Tibial nerve (tissue), 4 donors: ENCODE measurements at regions not wholly inside any gene's neighbourhood (a gene's known extent, or its start where the extent isn't known, plus 50 kb on each side); places are given as distances from the start of the nearest gene placed in this dataset.
A peak's percentile ranks its signal among the peaks of the same experiment; 100 is the strongest.

ENCODE experiments used
- DNase-seq, 2 donors: peaks; one replicate each; pipeline ENCODE4 v3.0.0-alpha.2; 2019; ENCODE audit warnings: low spot score in 2 of 2
- H3K27ac ChIP-seq, 4 donors: fragments of 200-600 bp; sonication (generic) in 3 of 4; one replicate each; pipeline ENCODE4 v1.5.1; 2017 to 2019; ENCODE audit warnings: mild to moderate bottlenecking in 1 of 4
- H3K27me3 ChIP-seq, 2 donors: fragments of 200-600 bp; sonication (generic) in 1 of 2; one replicate each; pipeline versions ENCODE4 v1.5.1 to v1.6.0; 2017 to 2019
- H3K36me3 ChIP-seq, 3 donors: fragments of 200-600 bp; sonication (generic); one replicate each; pipeline ENCODE4 v1.5.1; 2018 to 2019
- H3K4me1 ChIP-seq, 4 donors: fragments of 200-600 bp; sonication (generic) in 3 of 4; one replicate each; pipeline ENCODE4 v1.5.1; 2017 to 2019
- H3K4me3 ChIP-seq, 4 donors: fragments of 200-600 bp; sonication (generic) in 3 of 4; one replicate each; pipeline ENCODE4 v1.5.1; 2017 to 2019; ENCODE audit warnings: mild to moderate bottlenecking in 1 of 4, moderate library complexity in 1 of 4
- H3K9me3 ChIP-seq, 4 donors: fragments of 200-600 bp; sonication (generic) in 3 of 4; one replicate each; pipeline ENCODE4 v1.5.1; 2017 to 2019
- CTCF ChIP-seq, 5 experiments: fragments of 200-600 bp in 3 of 5; fragments of 450-650 bp in 2 of 5; sonication (generic) in 3 of 5; IDR thresholded peaks; one replicate each; pipeline ENCODE4 v1.5.1; 2016 to 2019; ENCODE audit warnings: antibody characterized with exemption in 5 of 5, mild to moderate bottlenecking in 3 of 5, moderate library complexity in 2 of 5
- EP300 ChIP-seq, 2 donors: sonication (generic); formaldehyde crosslinking; IDR thresholded peaks; one replicate each; pipeline ENCODE4 v1.6.1; 2017; ENCODE audit warnings: antibody characterized with exemption in 2 of 2, mild to moderate bottlenecking in 1 of 2
- POLR2A ChIP-seq, 2 donors: fragments of 450-650 bp; IDR thresholded peaks; one replicate each; pipeline ENCODE4 v1.6.1; 2017; ENCODE audit warnings: antibody characterized with exemption in 2 of 2, mild to moderate bottlenecking in 2 of 2, moderate library complexity in 2 of 2
- WGBS, 2 donors: methylation state at CpG; one replicate each; pipeline ENCODE4 v1.1.5; 2018; 5-methylcytosine and 5-hydroxymethylcytosine counted together

GRCh38 chr6:138648127-138648526 lies 125.4 kb upstream of the CCDC28A start:
- Histone ChIP-seq H3K36me3 (no peaks in the 10 kb centered on the region), H3K4me3 (no peak overlapping the region), H3K27me3 (no peaks in the 10 kb centered on the region), H3K4me1 (peaks cover 0 to 10% (median 2%) of the 10 kb centered on the region in 4 donors), H3K9me3 (no peaks in the 10 kb centered on the region), H3K27ac (no peak overlapping the region)
- WGBS, 2 donors: 93 to 95% methylated on average over 4 of the region's 4 CpGs
- TF ChIP-seq EP300 (IDR thresholded peaks at IDR 0.05): no peak
- no peak for TF ChIP-seq CTCF (IDR thresholded peaks at IDR 0.05)
- TF ChIP-seq POLR2A (IDR thresholded peaks at IDR 0.05): no peak
- no peak for DNase-seq

- DNase-seq: no peak
- Histone ChIP-seq H3K4me3 (no peak overlapping the region), H3K4me1 (peaks cover 0 to 30% (median 6%) of the 10 kb centered on the region in 4 donors), H3K9me3 (no peaks in the 10 kb centered on the region), H3K27me3 (no peaks in the 10 kb centered on the region), H3K36me3 (no peaks in the 10 kb centered on the region), H3K27ac (no peak overlapping the region)
- 95 to 99% methylated on average over 4 of the region's 4 CpGs for WGBS, 2 donors
- TF ChIP-seq CTCF (IDR thresholded peaks at IDR 0.05): no peak
- TF ChIP-seq EP300 (IDR thresholded peaks at IDR 0.05): no peak
- no peak for TF ChIP-seq POLR2A (IDR thresholded peaks at IDR 0.05)
Observed at GRCh38 chr6:138651491-138651890, 122.1 kb upstream of the CCDC28A start.

GRCh38 chr6:138652824-138653223 lies 120.7 kb upstream of the CCDC28A start:
- H3K27ac ChIP-seq: no peak overlapping the region
- no peak overlapping the region for H3K4me3 ChIP-seq
- TF ChIP-seq EP300 (IDR thresholded peaks at IDR 0.05) (no peak), CTCF (IDR thresholded peaks at IDR 0.05) (no peak), POLR2A (IDR thresholded peaks at IDR 0.05) (no peak)
- 44 to 54% methylated on average over 1 of the region's 1 CpG for WGBS, 2 donors
- no peaks in the 10 kb centered on the region for H3K27me3 ChIP-seq
- H3K4me1 ChIP-seq: peaks cover 0 to 26% (median 3%) of the 10 kb centered on the region in 4 donors
- no peak for DNase-seq
- H3K9me3 ChIP-seq: no peaks in the 10 kb centered on the region
- no peaks in the 10 kb centered on the region for H3K36me3 ChIP-seq

- no peak for TF ChIP-seq POLR2A (IDR thresholded peaks at IDR 0.05)
- TF ChIP-seq EP300 (IDR thresholded peaks at IDR 0.05): no peak
- no peak for TF ChIP-seq CTCF (IDR thresholded peaks at IDR 0.05)
- WGBS, 2 donors: 54 to 62% methylated on average over 6 of the region's 6 CpGs
- Histone ChIP-seq H3K4me3 (no peak overlapping the region), H3K27me3 (no peaks in the 10 kb centered on the region), H3K36me3 (no peaks in the 10 kb centered on the region), H3K4me1 (peaks cover 0 to 26% (median 3%) of the 10 kb centered on the region in 4 donors), H3K9me3 (no peaks in the 10 kb centered on the region), H3K27ac (no peak overlapping the region)
- no peak for DNase-seq
Observed at GRCh38 chr6:138653435-138653834, 120.1 kb upstream of the CCDC28A start.

GRCh38 chr6:138654715-138655634 lies 118.6 kb upstream of the CCDC28A start:
- no peak overlapping the region for H3K4me3 ChIP-seq
- no peaks in the 10 kb centered on the region for H3K36me3 ChIP-seq
- peak overlapping the region in 1 of 4 donors; percentile 29 for H3K27ac ChIP-seq
- TF ChIP-seq POLR2A (IDR thresholded peaks at IDR 0.05) (no peak), EP300 (IDR thresholded peaks at IDR 0.05) (no peak), CTCF (IDR thresholded peaks at IDR 0.05) (no peak)
- WGBS, 2 donors: 59 to 67% methylated on average over 6 of the region's 6 CpGs
- peaks cover 0 to 26% (median 3%) of the 10 kb centered on the region in 4 donors for H3K4me1 ChIP-seq
- H3K9me3 ChIP-seq: no peaks in the 10 kb centered on the region
- H3K27me3 ChIP-seq: no peaks in the 10 kb centered on the region
- no peak for DNase-seq
